ENCODE measurements at regions not wholly inside any gene's neighbourhood (a gene's known extent, or its start where the extent isn't known, plus 50 kb on each side); places are given as distances from the start of the nearest gene placed in this dataset.

- no peaks in the 10 kb centered on the region for H4K20me1 ChIP-seq (ENCODE audit: insufficient read depth)
- no peak overlapping the region for H3K27ac ChIP-seq
- no peaks in the 10 kb centered on the region for H3K79me2 ChIP-seq (ENCODE audit: insufficient read depth, low read depth)
- H3K36me3 ChIP-seq (ENCODE audit: insufficient read depth): no peaks in the 10 kb centered on the region
- TF ChIP-seq CTCF (conservative IDR thresholded peaks at IDR 0.05; ENCODE audit: low read depth, low read length): no peak
- no peak overlapping the region for H3K4me3 ChIP-seq (IDR thresholded peaks at IDR 0.05; ENCODE audit: insufficient read depth, low read depth, low read length)
- no peak overlapping the region for H3K9ac ChIP-seq
- H2AFZ ChIP-seq (ENCODE audit: low read depth): no peak overlapping the region
- H3K4me1 ChIP-seq (ENCODE audit: low read depth, poor library complexity, severe bottlenecking): no peaks in the 10 kb centered on the region
- no peak overlapping the region for H3K4me2 ChIP-seq
- H3K27me3 ChIP-seq (ENCODE audit: insufficient read depth, low read depth): no peaks in the 10 kb centered on the region
Measured at GRCh38 chr5:97937846-97938245, 754.8 kb upstream of the RIOK2 start.

- no peak overlapping the region for H3K4me3 ChIP-seq (IDR thresholded peaks at IDR 0.05; ENCODE audit: insufficient read depth, low read depth, low read length)
- H3K9ac ChIP-seq: no peak overlapping the region
- no peaks in the 10 kb centered on the region for H3K4me1 ChIP-seq (ENCODE audit: low read depth, poor library complexity, severe bottlenecking)
- no peak overlapping the region for H3K27ac ChIP-seq
- no peaks in the 10 kb centered on the region for H3K27me3 ChIP-seq (ENCODE audit: insufficient read depth, low read depth)
- H3K36me3 ChIP-seq (ENCODE audit: insufficient read depth): no peaks in the 10 kb centered on the region
- H2AFZ ChIP-seq (ENCODE audit: low read depth): no peak overlapping the region
- no peak overlapping the region for H3K4me2 ChIP-seq
- TF ChIP-seq CTCF (conservative IDR thresholded peaks at IDR 0.05; ENCODE audit: low read depth, low read length): no peak
- no peaks in the 10 kb centered on the region for H3K79me2 ChIP-seq (ENCODE audit: insufficient read depth, low read depth)
- H4K20me1 ChIP-seq (ENCODE audit: insufficient read depth): no peaks in the 10 kb centered on the region
Measured at GRCh38 chr5:97943036-97943435, 760.0 kb upstream of the RIOK2 start.

- Histone ChIP-seq H3K27ac (no peak overlapping the region), H4K20me1 (ENCODE audit: insufficient read depth) (no peaks in the 10 kb centered on the region), H2AFZ (ENCODE audit: low read depth) (no peak overlapping the region), H3K79me2 (ENCODE audit: insufficient read depth, low read depth) (no peaks in the 10 kb centered on the region), H3K4me1 (ENCODE audit: low read depth, poor library complexity, severe bottlenecking) (no peaks in the 10 kb centered on the region), H3K36me3 (ENCODE audit: insufficient read depth) (no peaks in the 10 kb centered on the region), H3K9ac (no peak overlapping the region), H3K4me3 (IDR thresholded peaks at IDR 0.05; ENCODE audit: insufficient read depth, low read depth, low read length) (no peak overlapping the region), H3K4me2 (no peak overlapping the region), H3K27me3 (ENCODE audit: insufficient read depth, low read depth) (no peaks in the 10 kb centered on the region)
- TF ChIP-seq CTCF (conservative IDR thresholded peaks at IDR 0.05; ENCODE audit: low read depth, low read length): no peak
Measured at GRCh38 chr5:97951139-97951538, 768.1 kb upstream of the RIOK2 start.

- no peaks in the 10 kb centered on the region for H3K79me2 ChIP-seq (ENCODE audit: insufficient read depth, low read depth)
- no peak overlapping the region for H3K4me2 ChIP-seq
- no peak overlapping the region for H3K9ac ChIP-seq
- no peaks in the 10 kb centered on the region for H3K36me3 ChIP-seq (ENCODE audit: insufficient read depth)
- H3K4me1 ChIP-seq (ENCODE audit: low read depth, poor library complexity, severe bottlenecking): no peaks in the 10 kb centered on the region
- H3K27ac ChIP-seq: no peak overlapping the region
- no peaks in the 10 kb centered on the region for H3K27me3 ChIP-seq (ENCODE audit: insufficient read depth, low read depth)
- H4K20me1 ChIP-seq (ENCODE audit: insufficient read depth): no peaks in the 10 kb centered on the region
- no peak overlapping the region for H2AFZ ChIP-seq (ENCODE audit: low read depth)
- no peak overlapping the region for H3K4me3 ChIP-seq (IDR thresholded peaks at IDR 0.05; ENCODE audit: insufficient read depth, low read depth, low read length)
- no peak for TF ChIP-seq CTCF (conservative IDR thresholded peaks at IDR 0.05; ENCODE audit: low read depth, low read length)
Measured at GRCh38 chr5:97955450-97955849, 772.4 kb upstream of the RIOK2 start.

- Histone ChIP-seq H4K20me1 (ENCODE audit: insufficient read depth) (no peaks in the 10 kb centered on the region), H3K36me3 (ENCODE audit: insufficient read depth) (no peaks in the 10 kb centered on the region), H2AFZ (ENCODE audit: low read depth) (no peak overlapping the region), H3K4me1 (ENCODE audit: low read depth, poor library complexity, severe bottlenecking) (no peaks in the 10 kb centered on the region), H3K79me2 (ENCODE audit: insufficient read depth, low read depth) (no peaks in the 10 kb centered on the region), H3K9ac (no peak overlapping the region), H3K4me3 (IDR thresholded peaks at IDR 0.05; ENCODE audit: insufficient read depth, low read depth, low read length) (no peak overlapping the region), H3K4me2 (no peak overlapping the region), H3K27ac (no peak overlapping the region), H3K27me3 (ENCODE audit: insufficient read depth, low read depth) (no peaks in the 10 kb centered on the region)
- no peak for TF ChIP-seq CTCF (conservative IDR thresholded peaks at IDR 0.05; ENCODE audit: low read depth, low read length)
Measured at GRCh38 chr5:97967292-97967691, 784.2 kb upstream of the RIOK2 start.

All from KMS-11 (cell line).